AG04449 (cell line): ENCODE measurements at regions not wholly inside any gene's neighbourhood (a gene's known extent, or its start where the extent isn't known, plus 50 kb on each side); places are given as distances from the start of the nearest gene placed in this dataset.

Experiments used
- CTCF ChIA-PET: fragments of 350-600 bp; formaldehyde crosslinking; extraction: SDS; loops from one replicate; lab custom pipeline; 2021; ENCODE audit warnings: antibody characterized with exemption; lab: Yijun Ruan, JAX
- POLR2A ChIA-PET: fragments of 400-600, 350-600 bp; formaldehyde crosslinking; extraction: SDS; loops from one replicate; lab custom pipeline; 2020; ENCODE audit warnings: antibody characterized with exemption, inconsistent platforms; lab: Yijun Ruan, JAX
- DNase-seq: peaks from one replicate; pipeline ENCODE4 v3.0.0-alpha.2; 2010; ENCODE audit warnings: low read depth, low spot score
- H3K4me3 ChIP-seq: 2 replicates; pipeline ENCODE4 v1.5.1; 2011; ENCODE audit warnings: low read depth, mild to moderate bottlenecking, control low read depth, low read length
- CTCF ChIP-seq: IDR thresholded peaks from one replicate; pipeline ENCODE4 v1.5.1; 2011; ENCODE audit warnings: mild to moderate bottlenecking, moderate library complexity, low read length, control low read depth, inconsistent platforms; ENCODE audit not compliant: insufficient read depth; ENCODE audit errors: missing control alignments

GRCh38 chr6:145169726-145170224 lies 565.5 kb downstream of the EPM2A start:
- DNase-seq = no peak
- TF ChIP-seq CTCF = no peak
- ChIA-PET CTCF (no interaction called here), POLR2A (no interaction called here)
- no peak overlapping the region for H3K4me3 ChIP-seq

- no peak for DNase-seq
- CTCF ChIA-PET = no interaction called here
- POLR2A ChIA-PET = no interaction called here
- no peak for TF ChIP-seq CTCF
- no peak overlapping the region for H3K4me3 ChIP-seq
Observed at GRCh38 chr6:145175470-145175869, 559.9 kb downstream of the EPM2A start.

GRCh38 chr6:145178391-145178790 lies 556.9 kb downstream of the EPM2A start:
- TF ChIP-seq CTCF = no peak
- no peak for DNase-seq
- ChIA-PET CTCF (no interaction called here), POLR2A (no interaction called here)
- no peak overlapping the region for H3K4me3 ChIP-seq

DNA sequence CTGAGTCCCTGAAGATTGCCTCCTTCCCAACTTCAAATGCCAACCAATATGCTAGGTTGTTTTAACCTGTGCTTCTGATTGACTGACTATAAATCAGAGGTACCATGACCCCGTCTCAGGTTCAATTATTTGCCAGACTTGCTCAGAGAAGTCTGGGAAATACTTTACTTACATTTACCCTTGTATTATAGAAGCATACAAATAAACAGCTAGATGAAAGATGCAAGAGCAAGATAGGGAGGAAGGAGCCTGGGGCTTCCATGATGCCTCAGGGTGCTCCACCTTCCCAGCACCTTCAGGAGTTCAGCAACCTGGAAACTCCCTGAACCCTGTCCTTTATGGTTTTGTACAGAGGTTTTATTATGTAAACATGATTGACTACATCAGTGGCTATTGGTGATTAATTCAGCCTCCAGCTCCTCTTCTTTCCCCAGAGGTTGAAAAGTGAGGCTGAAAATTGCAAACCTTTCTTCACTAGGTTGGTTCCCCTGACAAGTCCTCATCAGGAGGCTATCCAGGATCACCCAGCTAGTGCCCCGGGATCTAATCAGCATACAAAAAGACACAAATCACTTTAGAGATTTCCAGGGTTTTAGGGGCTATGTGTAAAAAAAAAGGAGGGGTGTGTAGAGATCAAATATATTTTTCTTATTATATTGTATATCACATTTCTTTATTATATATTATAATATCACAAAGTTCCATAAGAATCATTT lies 547.7 kb downstream of the EPM2A start:
- ChIA-PET CTCF (no interaction called here), POLR2A (no interaction called here)
- H3K4me3 ChIP-seq = no peak overlapping the region
- TF ChIP-seq CTCF = no peak
- no peak for DNase-seq

- no peak overlapping the region for H3K4me3 ChIP-seq
- no peak for TF ChIP-seq CTCF
- ChIA-PET POLR2A (no interaction called here), CTCF (no interaction called here)
- DNase-seq = no peak
Observed at GRCh38 chr6:145189836-145190235, 545.5 kb downstream of the EPM2A start.

DNA sequence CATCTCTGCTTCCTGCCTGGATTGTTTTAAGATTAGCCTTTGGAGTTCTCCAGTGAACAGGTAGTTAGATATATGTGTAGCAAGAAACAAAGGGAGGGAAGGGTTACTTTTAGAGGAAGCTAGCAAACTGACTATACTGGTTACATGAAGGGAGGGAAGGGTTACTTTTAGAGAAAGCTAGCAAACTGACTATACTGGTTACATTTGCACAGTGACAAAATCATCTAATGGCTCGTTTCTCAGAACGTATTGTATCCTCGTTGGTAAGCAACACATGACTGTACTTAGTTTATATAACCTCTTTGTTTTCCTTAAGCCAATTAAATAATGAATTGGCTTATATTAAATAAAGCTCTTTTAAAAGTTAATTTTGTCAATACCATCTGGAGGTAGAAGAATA lies 540.9 kb downstream of the EPM2A start:
- POLR2A ChIA-PET = no interaction called here
- DNase-seq = no peak
- no peak for TF ChIP-seq CTCF
- H3K4me3 ChIP-seq = no peak overlapping the region
- CTCF ChIA-PET = no interaction called here
